ENCODE measurements at regions not wholly inside any gene's neighbourhood (a gene's known extent, or its start where the extent isn't known, plus 50 kb on each side); places are given as distances from the start of the nearest gene placed in this dataset.

DNA sequence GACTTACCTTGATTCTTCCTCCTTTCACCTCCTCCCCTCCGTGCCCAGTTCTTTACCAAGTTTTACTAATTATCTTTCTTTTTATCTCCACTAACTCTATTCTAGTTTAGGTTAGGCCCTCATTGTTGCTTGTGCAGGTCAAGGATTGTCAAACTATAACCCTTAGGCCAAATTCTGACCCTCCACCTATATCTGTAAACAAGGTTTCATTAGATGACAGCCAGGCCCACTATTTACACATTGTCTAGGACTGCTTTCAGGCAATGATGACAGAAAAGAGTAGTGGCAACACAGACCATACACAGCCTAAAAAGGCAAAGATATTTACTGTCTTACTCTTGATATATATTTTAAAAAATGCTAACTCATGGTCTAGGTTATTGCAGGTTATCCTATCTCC is 212.0 kb downstream of the RAD51AP2 start:
- DNase-seq (ENCODE audit: low spot score) = no peak

DNA sequence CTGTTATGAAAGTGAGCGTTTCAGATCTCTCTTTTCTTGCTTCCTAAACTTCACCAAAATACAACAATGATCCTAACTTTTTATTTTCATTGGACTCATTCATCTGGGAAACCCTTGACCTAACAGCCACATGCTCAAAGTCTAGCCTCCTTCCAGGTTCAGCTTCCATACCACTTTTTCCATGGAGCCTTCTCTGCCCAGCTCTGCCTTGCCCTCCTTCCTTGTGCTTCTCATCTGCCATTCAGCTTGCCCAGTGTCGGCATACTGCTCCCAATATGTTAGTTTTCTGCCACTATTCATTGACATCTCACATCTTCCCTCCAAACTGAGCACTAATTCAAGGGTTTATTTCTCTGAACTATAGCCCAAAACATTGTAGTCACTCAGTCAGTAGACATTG is 214.7 kb downstream of the RAD51AP2 start:
- no peak for DNase-seq (ENCODE audit: low spot score)

DNA sequence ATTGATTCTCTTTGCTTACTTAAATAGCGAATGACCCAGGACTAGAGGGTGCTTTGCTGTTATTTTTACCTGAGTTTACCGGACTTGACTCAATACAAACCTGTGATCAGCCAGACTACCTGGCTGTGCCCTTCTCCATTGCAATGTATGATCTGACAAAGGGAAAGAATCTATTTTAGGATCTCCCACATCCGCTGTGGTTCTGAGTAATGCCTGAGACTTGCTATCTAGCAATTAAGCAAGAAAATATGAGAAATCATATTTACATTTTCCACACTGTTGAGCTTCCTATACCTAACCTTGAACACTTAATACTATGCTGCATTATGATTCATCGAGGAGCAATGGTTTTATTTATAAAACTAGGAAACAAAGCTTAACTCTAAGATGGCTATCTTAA is 215.2 kb downstream of the RAD51AP2 start:
- no peak for DNase-seq (ENCODE audit: low spot score)

DNA sequence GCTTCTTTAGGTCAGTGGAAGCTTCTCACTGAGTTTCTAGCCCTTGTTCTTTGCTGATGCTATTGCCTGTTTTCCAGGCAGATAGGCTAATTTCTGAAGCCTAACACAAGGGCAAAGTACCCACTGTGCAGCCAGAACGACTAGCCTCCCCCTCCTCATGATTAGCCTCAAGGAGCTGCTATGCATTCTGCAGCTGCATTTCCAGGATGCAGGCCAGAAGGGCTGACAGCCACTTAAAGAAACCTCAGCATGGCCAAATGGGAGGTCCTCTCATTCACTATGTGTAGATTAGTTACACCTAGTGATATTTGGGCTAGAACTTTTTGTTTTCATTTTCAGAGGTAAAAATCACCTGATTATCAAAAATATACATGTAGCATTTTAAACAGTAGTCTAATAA is 216.0 kb downstream of the RAD51AP2 start:
- DNase-seq (ENCODE audit: low spot score) = no peak

DNA sequence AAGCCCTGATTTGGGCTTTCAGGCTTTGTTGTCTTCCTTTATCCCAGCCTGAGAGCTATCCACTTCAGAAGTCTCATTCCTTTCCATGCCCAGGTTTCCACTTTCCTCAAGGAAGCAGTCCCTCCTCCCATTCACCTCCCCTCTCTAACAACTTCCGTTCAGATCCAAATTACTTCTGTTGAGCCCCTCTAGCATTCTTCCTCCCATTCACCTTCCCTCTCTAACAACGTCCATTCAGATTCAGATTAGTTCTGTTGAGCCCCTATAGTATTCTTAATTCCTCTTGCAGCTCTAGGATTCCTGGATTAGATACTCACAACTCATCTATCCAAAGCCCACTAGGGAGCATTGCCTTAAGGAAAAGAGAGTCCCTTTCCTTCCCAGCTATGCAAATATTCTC is 216.8 kb downstream of the RAD51AP2 start:
- DNase-seq (ENCODE audit: low spot score) = no peak

DNA sequence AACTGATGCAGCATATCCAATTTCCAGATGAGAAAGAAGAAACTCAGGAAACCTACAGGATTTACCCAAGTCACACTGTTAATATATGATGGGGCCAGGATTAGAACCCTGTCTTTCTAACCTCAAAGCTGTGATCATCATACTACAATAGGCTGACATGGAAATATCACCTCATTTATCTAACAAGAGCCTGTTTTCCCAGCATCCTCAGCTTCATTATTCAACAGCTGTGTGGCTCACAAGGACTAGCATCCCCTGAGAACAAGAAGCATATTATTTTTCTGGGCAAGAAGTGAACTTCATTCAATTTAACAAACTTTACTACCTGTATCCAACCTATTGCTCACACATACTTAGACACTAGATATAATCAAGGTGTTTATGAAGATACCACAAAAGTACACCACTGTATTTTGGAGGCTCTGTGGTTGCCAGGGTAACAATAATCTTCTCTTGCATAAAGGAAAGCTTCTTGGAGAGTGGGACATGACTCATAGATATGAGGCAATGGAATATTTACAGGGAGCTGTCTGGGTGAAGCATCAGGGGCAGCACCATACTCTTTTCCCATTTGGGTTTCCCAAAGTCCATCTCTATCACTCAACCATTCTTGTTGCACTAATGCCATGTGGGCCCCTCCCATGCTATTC is 218.2 kb downstream of the RAD51AP2 start:
- DNase-seq (ENCODE audit: low spot score) = no peak

DNA sequence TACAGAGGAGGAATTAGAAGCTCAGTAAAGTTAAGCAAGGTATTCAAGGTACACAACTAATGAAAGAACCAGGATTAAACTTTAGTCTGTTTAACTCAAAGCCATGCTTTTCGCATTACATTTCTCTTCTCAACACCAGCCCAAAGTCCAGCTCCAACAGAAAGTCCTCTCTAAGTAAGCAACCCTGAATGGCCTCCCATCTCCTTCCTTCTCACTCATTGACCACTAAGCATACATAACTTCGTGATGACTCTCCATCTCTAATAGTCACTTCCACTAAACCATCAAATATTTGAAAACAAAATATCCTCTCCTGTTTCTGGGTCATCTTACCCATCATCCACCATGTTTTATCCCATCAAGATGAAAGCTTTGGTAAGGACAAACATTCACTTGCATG is 219.8 kb downstream of the RAD51AP2 start:
- no peak for DNase-seq (ENCODE audit: low spot score)

DNA sequence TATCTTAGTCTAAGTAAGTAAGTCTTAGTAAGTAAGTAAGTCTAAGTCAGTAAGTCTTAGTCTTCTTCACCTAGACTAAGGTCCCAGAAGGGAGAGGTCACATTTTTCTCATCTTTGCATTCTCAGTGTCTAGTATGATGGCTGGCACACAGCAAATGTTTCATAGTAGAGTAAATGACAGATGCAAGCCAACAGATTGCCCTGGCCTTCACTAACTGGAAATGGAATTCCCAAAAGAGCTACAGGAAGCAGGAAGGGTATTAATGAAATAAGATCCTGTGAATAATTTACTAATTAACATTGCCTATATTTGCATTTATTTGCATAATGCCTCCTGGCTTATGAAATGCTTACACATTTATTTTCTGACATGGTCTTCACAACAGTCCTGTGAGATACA is 221.6 kb downstream of the RAD51AP2 start:
- no peak for DNase-seq (ENCODE audit: low spot score)

DNA sequence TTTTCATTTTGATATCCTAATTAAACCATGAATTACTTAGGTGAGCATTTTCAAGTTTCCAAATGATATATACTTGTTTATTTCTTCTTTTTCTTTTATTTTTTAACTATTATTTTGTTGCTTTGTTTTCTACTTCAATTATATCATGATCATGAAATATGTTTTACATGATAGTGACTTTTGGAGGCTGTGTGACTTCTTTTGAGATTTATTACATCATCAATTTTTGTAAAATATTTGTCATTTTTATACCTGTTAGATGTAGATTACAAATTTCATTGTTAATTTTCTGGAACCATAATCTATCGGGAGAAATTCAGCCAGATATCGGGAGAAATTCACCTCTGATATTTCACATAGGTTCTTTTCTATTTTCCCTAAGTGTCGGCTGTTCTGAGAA is 228.6 kb downstream of the RAD51AP2 start:
- DNase-seq (ENCODE audit: low spot score) = no peak

DNA sequence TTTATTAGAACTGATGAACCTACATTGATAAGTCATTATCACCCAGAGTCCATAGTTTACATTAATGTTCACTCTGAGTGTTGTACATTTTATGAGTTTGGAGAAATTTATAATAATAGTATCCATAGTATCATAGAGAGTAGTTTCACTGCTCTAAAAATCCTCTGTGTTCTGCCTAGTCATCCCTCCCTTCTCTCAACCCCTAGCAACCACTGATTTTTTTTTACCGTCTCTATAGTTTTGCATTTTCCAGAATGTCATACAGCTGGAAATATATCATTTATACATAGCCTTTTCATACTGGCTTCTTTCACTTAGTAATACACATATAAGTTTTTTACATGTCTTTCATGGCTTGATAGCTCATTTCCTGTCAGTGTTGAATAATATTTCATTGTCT is 231.1 kb downstream of the RAD51AP2 start:
- no peak for DNase-seq (ENCODE audit: low spot score)

DNA sequence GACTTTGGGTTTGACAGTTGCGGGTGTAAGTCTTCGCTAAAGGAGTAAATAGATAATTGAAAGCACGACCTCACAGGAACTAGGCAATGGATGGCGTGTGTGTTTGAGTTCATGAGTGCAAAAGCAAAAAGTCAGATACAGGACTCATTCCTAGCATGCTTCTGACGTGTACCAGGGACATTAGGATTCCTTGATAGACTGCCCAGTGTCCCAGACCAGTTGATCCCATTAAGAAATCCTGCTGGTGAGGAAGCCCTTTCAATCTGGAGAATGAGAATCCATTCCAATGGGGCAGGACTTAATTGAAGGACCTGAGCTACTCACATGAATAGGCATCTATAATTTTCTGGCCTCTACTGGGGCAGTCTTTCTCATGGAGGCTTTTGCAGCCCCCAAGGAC is 235.4 kb downstream of the RAD51AP2 start:
- no peak for DNase-seq (ENCODE audit: low spot score)

DNA sequence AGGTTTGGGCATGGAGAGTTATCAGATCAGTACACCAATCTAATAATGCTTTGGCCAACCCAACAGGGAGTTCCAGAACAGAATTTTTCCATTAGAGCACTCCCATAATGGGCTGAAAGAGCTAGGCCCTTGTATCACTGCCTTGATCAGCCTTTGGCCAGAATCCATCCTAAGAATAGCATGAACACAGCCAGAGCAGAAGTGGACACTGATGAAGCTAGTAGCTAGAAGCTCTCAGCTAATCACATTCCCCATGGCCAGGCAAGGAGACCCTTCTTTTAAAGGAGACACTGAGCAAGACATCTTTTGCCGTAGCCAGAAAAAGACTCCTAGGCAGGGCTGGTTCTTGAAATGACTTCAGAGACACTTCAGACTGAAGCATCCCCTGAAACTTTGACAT is 236.0 kb downstream of the RAD51AP2 start:
- DNase-seq (ENCODE audit: low spot score) = no peak

DNA sequence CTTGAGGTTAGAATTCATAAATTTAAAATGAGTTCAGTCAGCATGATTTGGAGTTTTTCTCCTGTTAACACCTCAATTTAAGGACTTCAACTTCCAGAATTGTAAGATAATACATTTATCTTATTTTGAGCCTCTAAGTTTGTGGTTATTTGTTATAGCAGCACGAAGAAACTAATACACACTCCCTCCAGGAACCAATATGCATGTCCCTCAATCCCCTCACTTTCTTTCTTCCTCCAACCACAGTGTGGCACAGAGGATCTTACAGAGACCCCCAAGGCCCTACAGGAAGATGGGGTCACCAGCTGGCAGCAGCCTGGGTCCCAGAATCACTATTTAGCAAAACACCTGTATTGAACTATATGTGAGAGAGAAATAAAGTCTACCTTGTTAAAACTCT is 242.0 kb downstream of the RAD51AP2 start:
- no peak for DNase-seq (ENCODE audit: low spot score)

DNA sequence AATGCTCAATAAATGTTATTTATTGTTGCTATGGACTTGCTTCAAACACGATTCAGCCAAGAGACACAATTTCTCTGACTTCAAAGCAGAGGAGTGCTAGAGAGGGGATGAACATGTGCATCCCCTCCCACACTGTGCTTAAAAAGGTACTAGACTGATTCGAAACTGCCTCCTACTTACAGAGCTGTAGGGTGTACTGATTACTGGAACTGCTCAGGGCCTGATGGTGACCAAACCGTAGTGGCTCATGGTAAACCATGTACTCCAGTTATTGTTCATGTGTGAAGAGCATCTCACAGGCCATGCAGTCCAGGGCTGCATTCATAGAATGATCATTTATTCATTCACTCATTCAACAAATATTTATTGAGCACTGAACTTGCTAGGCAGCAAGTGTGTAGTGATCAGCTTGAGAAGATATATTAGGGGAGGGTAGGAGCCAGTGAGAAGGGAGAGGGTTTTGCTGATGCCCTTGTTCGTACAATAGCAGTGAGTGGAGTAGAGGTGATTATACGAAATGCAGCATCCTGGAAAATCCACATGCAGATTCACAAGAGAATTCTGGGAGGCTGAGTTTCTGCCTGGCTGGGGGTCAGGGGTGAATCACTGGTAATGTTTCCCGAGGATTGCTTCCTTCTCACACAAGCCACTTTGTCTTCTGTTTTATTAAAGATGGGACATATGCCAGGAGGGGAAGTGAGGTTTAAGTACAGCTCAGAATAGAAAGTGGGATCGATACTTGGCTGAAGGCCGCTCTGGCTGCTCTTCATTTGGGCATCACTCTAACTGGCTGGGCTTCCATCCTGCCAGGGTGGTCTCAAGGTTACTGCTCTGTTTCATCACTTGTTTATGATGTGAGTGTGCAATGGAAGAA is 245.4 kb downstream of the RAD51AP2 start:
- no peak for DNase-seq (ENCODE audit: low spot score)

DNA sequence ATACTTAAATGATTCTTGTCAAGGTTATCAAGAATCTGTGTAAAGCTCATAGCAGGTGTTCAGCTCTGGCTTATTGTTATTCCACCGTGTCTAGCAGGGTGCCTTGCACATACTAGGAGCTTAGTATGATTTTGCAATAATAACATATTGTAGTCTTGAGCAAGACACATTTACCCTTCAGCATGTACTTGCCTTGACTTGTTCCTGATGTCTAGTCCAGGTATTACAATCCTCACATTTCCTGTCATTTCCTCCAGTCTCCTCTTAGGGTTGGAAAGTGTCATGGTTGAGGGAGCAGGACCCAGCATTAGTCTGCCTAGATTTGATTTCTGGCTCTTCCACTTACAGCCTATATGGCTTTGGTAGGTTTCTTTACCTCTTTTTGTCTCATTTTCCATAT is 246.1 kb downstream of the RAD51AP2 start:
- DNase-seq (ENCODE audit: low spot score) = no peak

DNA sequence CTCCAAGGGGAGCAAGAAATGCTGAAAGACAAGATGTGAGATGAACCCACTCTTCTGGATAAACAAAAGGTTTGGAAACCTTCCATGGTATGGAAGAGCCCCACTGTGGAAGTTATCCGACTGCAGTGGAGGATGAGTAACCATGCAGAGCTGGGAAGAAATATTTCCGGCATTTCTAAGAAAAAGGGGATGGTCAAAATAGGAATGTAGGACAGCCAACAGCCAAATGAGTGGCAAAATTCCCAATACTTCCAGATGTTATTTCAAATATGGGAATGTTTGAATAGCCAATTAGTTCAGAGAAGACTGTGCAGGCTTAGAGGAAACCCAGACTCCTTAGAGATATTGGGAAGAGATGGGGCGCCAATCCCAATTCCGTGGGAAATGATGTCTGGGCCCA is 246.8 kb downstream of the RAD51AP2 start:
- no peak for DNase-seq (ENCODE audit: low spot score)

DNA sequence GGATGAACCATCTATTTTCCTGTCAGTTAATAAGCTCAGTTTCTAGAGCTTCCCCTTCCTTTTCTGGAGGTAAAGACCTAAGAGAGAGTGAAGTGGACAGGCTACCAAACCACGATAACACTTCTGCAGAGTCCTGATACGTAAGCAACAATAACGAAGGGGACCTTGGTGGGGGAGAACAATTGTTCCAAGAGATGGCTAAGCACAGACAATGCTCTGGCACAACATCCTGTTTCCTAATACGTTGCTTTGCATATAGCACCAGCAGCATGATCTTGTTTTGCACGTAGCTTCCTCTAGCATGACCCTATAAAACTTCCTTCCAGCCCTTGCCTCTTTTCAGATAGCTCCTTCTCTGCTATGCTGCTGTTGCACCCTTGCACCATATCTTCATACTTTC is 247.3 kb downstream of the RAD51AP2 start:
- no peak for DNase-seq (ENCODE audit: low spot score)

DNA sequence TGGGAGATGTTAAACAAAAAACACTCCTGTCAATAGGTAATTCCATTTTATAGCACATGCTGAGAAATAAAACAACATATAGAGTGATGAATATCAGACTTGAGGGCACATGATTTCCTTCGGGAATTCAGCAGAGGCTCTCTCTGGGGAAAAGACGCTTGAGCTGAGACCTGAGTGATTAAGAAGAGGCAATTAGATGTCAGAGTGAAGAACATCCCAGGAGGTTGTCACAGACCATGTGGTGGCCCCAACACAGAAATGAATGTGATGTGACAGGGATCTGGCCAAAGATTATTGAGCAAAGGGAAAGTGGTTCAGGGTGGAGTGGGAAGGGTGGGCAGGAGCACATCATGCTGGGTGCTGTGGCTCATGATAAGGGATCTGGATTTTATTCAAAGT is 254.7 kb downstream of the RAD51AP2 start:
- DNase-seq (ENCODE audit: low spot score) = no peak

DNA sequence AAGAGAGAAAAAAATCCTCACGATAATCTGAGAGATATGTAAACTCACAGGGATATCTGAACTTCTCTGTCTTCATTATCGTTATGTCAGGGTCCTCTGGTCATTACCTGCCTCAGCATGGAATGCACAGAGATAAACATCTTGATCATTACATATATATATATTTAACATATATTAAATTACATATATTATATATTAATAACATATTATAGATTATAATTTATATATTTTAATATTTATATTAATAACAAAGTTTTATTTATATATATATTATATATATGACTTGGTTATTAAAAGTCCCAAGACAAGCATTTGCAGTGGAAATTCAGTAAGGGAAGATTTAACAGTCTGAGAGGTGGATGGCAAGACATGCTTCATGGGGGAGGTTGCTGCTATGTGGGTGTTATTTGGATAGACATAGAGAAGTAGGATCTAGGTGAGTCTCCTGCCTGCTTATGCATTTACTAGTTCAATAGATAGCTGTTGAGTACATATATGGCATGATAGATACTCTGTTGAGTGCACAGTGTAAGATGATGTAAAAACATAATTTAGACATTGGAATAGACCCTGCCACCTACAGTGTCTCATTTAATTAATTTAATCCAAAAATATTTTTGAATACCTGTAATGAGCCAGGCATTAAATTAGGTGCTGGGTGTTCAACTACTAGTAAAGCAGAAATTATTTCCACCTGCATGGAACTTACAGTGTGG is 255.2 kb downstream of the RAD51AP2 start:
- DNase-seq (ENCODE audit: low spot score) = no peak

DNA sequence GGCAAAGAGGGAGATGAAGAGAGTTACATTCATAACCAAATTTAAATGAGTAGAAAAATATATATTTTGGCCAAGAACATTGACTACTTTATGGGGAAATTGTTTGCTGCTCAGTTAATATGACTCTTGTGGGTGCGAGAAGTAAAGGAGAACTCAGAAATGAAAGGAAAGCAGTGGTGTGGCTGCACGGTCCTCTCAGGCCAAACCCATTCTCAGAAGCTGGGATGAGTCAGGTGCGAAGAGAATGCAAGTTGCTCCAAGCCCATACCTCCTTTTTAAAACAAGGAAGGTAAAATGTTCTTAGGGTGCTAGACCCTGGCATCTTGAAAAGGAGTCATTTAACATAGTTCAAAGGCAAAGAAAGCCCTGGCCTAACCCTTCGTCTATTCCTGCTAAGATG is 258.6 kb downstream of the RAD51AP2 start:
- no peak for DNase-seq (ENCODE audit: low spot score)

DNA sequence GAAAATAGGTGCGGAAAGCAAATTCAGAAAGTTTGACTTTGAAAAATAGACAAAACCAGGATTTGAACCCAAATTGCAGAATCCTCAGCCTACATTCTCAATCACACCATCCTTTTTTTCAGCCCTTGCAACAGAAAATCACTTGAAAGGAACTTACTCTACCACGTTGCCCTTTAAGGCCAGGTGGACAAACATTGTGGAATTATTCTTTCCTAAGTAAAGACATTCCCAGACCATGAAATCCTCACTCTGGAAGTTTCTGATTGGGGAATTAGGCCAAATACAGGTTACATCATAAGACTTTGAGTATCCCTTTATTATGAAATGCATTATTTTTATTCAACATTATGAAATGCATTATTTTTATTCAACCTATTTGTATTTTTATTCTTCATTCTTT is 259.4 kb downstream of the RAD51AP2 start:
- no peak for DNase-seq (ENCODE audit: low spot score)

DNA sequence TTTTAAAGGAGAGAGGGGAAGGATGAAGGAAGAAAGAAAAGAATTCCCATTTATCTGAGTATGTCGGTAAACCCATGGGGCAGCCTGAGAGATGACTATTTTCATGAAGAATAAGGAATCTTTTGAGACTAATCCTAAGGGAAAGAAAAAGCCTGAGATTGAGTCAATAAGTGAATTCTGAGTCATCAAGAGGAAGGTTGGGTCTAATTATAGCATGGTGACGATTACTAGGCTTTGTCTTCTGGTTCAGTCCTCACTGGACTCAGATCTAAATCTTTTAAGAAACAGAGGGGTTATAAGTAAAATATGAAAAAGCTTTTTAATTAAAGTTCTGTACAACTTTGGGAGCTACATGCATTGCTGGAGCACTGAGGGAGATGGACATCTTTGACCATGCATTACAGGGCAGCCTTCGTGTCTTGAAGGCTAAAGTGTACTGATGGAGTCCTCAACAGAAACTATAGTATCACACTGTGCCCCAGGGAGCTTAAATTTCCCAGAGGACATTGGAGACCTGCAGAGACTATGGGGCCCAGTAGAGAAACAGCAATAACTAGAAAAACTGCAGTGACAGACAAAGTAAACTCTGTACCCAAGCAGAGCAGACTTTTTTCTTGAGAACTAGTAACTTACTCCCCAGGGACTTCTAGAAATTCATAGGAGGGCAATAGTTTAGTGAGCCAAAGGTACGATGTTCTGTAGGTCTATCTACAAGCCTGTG is 260.9 kb downstream of the RAD51AP2 start:
- DNase-seq (ENCODE audit: low spot score) = no peak

DNA sequence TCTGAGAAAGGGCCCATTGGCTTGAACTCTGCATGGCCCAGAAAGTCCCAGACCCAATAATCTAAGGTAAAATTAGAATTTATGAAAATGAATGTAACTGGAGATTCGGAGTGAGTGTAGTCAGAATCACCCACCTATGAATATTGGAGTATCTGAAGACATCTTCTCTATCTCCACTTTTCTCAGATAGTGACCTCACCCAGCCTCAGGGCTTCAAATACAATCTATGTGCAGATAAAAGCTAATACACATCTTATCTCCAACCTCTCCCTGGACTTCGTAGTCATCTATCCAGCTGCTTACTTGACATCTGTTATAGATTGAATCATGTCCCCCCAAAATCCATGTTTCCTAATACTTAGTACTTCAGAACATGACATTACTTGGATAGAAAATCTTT is 263.2 kb downstream of the RAD51AP2 start:
- no peak for DNase-seq (ENCODE audit: low spot score)

Measured in CD4-positive, alpha-beta T cell treated with Interleukin-6 at 100 ng/mL for 8 hours (primary cell).